ENCODE measurements at regions not wholly inside any gene's neighbourhood (a gene's known extent, or its start where the extent isn't known, plus 50 kb on each side); places are given as distances from the start of the nearest gene placed in this dataset.

DNA sequence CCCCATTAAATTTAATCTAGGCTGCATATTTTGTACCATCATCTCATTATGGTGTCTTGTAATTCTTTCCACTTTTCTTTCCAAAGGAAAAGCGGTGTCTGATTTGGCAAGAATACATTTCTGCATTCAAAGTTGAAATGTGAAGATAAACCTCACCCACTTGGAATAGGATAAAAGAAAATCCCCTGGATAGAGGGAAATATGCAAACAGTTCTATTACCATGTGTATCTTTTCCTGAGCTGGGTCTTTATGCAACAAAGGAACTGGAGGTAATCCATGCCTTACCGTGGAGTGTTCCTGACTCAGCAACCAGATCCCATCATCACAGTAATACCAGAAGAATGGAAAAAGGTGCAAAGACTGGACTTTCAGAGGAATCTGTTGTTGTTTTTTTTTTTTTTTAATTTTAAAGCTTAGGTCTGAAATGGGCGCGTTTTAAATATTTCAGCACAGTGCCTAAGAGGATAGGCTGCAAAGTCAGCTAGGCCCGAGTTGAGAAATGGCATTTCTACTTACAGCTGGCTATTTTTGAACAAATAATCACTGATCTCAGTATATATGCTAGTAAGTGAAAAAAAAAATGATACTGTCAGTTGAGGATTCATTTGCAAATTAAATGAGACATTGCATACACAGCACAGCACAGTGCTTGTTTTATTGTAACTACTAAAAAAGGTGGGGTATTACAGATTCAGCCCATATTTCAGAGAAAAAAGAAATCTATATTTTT lies 55.5 kb upstream of the ADAMTS9 start:
- no peaks in the 10 kb centered on the region for H3K9me3 ChIP-seq (replicated peaks; ENCODE audit: control insufficient read depth, insufficient read depth, low read length)
- no peak overlapping the region for H3K4me2 ChIP-seq (ENCODE audit: control insufficient read depth, insufficient read depth)
- H3K79me2 ChIP-seq (ENCODE audit: control insufficient read depth, insufficient read depth, low read length): no peaks in the 10 kb centered on the region
- ATAC-seq (no peak), DNase-seq (ENCODE audit: low read depth, low spot score) (no peak), FAIRE-seq (no peak)
- H3K27ac ChIP-seq (ENCODE audit: control insufficient read depth, insufficient read depth): no peak overlapping the region
- H3K9ac ChIP-seq (ENCODE audit: control insufficient read depth, insufficient read depth, low read length): no peak overlapping the region
- H2AFZ ChIP-seq (ENCODE audit: control insufficient read depth, low read depth, low read length): no peak overlapping the region
- no peaks in the 10 kb centered on the region for H3K27me3 ChIP-seq (replicated peaks in 1 of 2; ENCODE audit: control insufficient read depth in 2 of 2, insufficient read depth in 2 of 2, low read length in 1 of 2)
- BruUV-seq (replicated peaks): no TSS peak
- CTCF ChIA-PET: interaction anchor here (0.5 kb wide), 1 partner anchor 78 kb away, joined by 4 read pairs; no protein-coding TSS in a partner anchor
- H3K4me3 ChIP-seq: no peak overlapping the region
- no peak for TF ChIP-seq TARDBP (IDR thresholded peaks at IDR 0.05; ENCODE audit: borderline replicate concordance)
- TF ChIP-seq NFIC (IDR thresholded peaks at IDR 0.05; ENCODE audit: low read depth, low read length): no peak
- TF ChIP-seq NRF1 (conservative IDR thresholded peaks at IDR 0.05; ENCODE audit: low read depth, low read length): no peak
- no peak for TF ChIP-seq POLR2AphosphoS2 (IDR thresholded peaks at IDR 0.05; ENCODE audit: low read depth, low read length)
- TF ChIP-seq ZNF274 (IDR thresholded peaks at IDR 0.05; ENCODE audit: insufficient read depth, insufficient read length): no peak
- no peak for TF ChIP-seq POLR2AphosphoS5 (IDR thresholded peaks at IDR 0.05; ENCODE audit: low read length)
- no peak for TF ChIP-seq STAT3 (IDR thresholded peaks at IDR 0.05; ENCODE audit: low read depth, low read length)
- no peak for TF ChIP-seq ZBTB4 (CRISPR knock-in tag; IDR thresholded peaks at IDR 0.05)
- TF ChIP-seq, protein P1, sequence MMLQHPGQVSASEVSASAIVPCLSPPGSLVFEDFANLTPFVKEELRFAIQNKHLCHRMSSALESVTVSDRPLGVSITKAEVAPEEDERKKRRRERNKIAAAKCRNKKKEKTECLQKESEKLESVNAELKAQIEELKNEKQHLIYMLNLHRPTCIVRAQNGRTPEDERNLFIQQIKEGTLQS (IDR thresholded peaks at IDR 0.05; ENCODE audit: borderline replicate concordance, extremely low read depth, low read depth, low read length): no peak
- TF ChIP-seq BRCA1 (IDR thresholded peaks at IDR 0.05; ENCODE audit: low read depth, low read length): no peak
- TF ChIP-seq, protein P2, sequence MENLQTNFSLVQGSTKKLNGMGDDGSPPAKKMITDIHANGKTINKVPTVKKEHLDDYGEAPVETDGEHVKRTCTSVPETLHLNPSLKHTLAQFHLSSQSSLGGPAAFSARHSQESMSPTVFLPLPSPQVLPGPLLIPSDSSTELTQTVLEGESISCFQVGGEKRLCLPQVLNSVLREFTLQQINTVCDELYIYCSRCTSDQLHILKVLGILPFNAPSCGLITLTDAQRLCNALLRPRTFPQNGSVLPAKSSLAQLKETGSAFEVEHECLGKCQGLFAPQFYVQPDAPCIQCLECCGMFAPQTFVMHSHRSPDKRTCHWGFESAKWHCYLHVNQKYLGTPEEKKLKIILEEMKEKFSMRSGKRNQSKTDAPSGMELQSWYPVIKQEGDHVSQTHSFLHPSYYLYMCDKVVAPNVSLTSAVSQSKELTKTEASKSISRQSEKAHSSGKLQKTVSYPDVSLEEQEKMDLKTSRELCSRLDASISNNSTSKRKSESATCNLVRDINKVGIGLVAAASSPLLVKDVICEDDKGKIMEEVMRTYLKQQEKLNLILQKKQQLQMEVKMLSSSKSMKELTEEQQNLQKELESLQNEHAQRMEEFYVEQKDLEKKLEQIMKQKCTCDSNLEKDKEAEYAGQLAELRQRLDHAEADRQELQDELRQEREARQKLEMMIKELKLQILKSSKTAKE (IDR thresholded peaks at IDR 0.05; ENCODE audit: low read depth, poor library complexity, severe bottlenecking): no peak
- no peak for TF ChIP-seq RB1 (IDR thresholded peaks at IDR 0.05; ENCODE audit: borderline replicate concordance)
- no peak for TF ChIP-seq CBX5 (IDR thresholded peaks at IDR 0.05; ENCODE audit: low read depth)
- TF ChIP-seq HDAC6 (IDR thresholded peaks at IDR 0.05; ENCODE audit: unreplicated experiment): no peak
- no peak for TF ChIP-seq E4F1 (IDR thresholded peaks at IDR 0.05; ENCODE audit: borderline replicate concordance, partially characterized antibody)
- no peaks in the 10 kb centered on the region for H3K4me1 ChIP-seq (ENCODE audit: control insufficient read depth, insufficient read depth, low read length)
- 64% methylated on average over 5 of the region's 5 CpGs for WGBS (ENCODE audit: insufficient coverage, insufficient replicate concordance, low lambda C conversion rate, missing lambda C conversion rate)
- intact Hi-C loops (cut with micrococcal nuclease; ENCODE audit: unreplicated experiment): no loop called here
- POLR2A ChIA-PET: no interaction called here
- SMC1A ChIA-PET (ENCODE audit: uncharacterized antibody, unreplicated experiment): interaction anchor here (1.1 kb wide), 1 partner anchor 9 kb away, joined by 3 read pairs; no protein-coding TSS in a partner anchor
- in situ Hi-C loops (cut with MboI): no loop called here
- RAD21 ChIA-PET (ENCODE audit: unreplicated experiment): no interaction called here
- no peaks in the 10 kb centered on the region for H4K20me1 ChIP-seq (ENCODE audit: control insufficient read depth, insufficient read depth)
- no peaks in the 10 kb centered on the region for H3K36me3 ChIP-seq (ENCODE audit: control insufficient read depth in 2 of 2, insufficient read depth in 2 of 2, low read length in 1 of 2)

Measured in GM12878 (cell line).